Fibroblast of peridontal ligament (primary cell): ENCODE measurements at regions not wholly inside any gene's neighbourhood (a gene's known extent, or its start where the extent isn't known, plus 50 kb on each side); places are given as distances from the start of the nearest gene placed in this dataset.
"Not testable (repeated sequence)": the region's sequence is repeated elsewhere in the genome, so short reads cannot be mapped to it uniquely, and the experiment has no call there.

Source experiments
- DNase-seq: peaks from one replicate; pipeline ENCODE4 v3.0.0-alpha.2; 2010; ENCODE audit errors: extremely low read depth

DNA sequence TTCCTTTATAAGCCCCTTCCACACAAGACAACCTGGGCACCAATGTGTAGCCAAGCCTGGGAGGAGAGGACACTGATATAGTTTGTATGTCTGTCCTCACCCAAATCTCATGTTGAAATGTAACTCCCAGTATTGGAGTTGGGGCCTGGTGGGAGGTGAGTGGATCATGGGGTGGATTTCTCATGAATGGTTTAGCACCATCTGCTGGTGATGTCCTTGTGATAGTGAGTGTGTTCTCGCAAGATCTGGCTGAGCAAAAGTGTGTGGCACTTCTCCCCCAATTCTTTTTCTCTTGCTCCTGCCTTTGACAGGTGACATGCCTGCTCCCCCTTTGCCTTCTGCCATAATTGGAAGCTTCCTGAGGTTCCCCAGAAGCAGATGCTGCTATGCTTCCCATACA lies 135.8 kb downstream of the USP31 start:
- no peak for DNase-seq

DNA sequence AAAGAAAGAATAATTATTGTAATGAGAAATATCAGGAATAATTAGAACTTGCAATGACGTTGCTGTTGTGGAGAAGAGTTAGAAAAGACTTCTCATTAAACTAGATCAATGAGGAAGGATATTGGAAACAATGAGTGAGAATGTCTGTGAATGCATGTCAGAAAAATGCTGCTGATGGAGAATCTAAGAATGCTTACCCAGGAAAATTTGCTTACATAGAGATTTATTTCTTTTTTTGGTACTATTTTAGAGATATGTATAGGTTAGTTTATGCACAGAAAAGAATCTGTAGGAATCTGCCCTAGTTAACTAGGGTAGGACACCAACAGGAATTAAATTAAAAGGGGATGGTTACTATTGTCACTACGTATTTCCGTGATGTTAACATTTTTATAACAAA lies 140.2 kb downstream of the USP31 start:
- DNase-seq, result no peak

DNA sequence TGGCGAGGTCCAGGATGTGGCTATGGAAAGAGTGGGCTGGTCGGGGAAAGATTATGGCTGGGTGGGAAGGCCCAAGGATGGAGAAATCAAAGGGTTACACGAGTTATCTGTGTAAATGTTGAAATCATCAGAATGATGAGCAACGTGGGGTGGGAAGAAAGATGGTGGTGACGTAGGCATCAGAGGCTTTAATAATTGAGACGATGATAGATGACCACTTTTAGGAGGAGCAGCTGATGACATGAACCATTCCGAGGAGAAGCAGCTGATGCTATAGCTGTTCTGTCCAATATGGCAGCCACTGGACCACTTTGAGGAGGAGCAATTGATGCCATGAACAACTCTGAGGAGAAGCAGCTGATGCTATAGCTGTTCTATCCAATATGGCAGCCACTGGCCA lies 141.2 kb downstream of the USP31 start:
- DNase-seq, result no peak

DNA sequence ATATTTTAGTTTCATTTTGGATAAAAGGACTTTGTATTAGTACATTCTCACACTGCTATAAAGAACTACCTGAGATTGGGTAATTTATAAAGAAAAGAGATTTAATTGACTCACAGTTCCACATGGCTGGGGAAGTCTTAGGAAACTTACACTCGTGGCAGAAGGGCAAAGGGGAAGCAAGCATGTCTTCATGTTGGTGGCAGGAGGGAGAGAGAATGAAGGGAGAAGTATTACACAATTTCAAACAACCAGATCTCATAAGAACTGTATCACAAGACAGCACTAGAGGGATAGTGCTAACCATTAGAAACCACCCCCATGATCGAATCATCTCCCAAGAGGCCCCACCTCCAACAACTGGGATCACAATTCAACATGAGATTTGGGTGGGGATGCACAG lies 142.9 kb downstream of the USP31 start:
- no peak for DNase-seq

DNA sequence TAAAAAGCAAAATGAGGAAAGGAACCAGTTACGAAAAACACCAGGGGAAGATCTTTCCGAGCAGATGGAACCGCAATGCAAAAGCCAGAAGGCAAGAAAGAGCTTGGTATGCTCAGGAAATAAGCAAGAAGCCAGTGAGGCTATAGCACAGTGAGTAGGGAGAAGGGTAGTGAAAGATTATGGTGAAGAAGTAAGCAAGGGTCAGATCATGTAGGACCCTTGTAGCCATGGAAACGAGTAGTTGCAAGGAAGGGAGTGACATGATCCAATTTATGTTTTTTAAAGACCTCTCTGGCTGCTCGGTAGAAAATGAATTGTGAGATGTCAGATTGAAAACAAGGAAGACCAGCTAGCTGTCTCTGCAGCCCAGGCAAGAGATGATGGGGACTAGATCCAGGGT lies 143.3 kb downstream of the USP31 start:
- no peak for DNase-seq

DNA sequence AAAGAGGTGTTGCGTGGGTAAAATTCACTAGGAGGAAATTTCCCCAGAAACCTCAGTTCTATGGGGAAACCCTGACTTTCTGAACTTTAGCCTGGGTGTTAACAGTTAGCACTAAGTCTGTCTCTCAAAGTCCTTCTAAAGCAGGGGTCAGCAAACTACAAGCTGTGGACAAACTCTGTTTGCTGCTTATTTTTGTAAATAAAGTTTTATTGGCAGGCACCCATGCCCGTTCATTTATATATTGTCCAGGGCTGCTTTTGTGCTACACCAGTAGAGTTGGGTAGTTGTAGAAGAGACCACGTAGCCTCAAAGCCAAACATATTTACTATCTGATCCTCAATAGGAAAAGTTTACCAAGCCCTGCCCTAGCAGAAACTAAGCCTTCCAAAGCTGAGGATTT lies 159.7 kb downstream of the USP31 start:
- no peak for DNase-seq

DNA sequence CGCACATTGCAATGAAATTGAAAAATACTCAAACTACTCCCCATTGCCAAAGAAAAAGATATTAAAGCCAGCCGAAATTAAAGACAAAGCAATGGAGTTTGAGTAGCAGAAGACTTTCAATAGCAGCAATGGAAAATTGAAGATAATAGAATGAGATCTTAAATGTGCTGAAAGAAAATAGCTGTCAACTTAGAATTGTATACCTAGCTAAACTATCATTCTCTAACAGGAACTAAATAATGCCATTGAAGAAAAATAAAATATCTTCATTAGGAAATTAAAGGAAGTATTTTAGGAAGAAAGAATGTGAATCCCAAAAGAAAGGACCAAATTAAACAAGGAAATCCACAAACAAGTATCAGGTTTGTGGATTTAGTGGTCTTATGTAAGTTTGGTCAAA lies 165.6 kb downstream of the USP31 start:
- no peak for DNase-seq

DNA sequence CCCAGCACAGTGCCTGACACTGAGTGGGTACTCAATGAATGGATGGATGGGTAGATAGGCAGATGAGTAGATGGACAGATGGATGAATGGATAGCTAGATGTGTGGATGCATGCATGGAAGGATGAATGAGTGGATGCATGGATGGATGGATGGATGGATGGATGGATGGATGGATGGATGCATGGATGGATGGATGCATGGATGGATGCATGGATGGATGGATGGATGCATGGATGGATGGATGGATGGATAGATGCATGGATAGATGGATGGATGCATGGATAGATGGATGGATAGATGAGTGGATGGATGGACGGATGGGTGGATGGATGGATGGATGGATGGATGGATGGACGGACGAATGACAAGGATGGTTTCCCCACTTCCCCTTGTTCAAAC lies 166.6 kb downstream of the HS3ST2 start:
- DNase-seq, result not testable (repeated sequence)

DNA sequence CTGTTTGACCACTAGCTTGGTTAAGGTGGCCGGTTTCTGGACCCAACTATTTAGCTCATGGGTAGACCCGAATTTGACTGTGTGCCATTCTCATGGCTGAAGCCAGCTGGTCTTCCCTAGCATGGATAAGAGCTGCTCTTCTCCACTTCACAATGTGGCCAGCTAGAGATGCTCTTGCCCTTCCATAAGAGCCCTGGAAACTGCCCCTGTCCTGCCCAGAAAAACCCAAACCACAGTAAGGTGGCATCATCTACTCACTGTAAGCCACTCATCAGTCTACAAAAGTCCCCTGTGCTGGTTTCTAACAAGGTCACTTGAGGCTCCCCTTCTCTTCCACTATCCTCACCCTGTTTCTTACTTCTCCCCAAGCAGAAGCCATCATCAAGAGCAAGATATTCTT lies 165.1 kb downstream of the HS3ST2 start:
- DNase-seq, result no peak

DNA sequence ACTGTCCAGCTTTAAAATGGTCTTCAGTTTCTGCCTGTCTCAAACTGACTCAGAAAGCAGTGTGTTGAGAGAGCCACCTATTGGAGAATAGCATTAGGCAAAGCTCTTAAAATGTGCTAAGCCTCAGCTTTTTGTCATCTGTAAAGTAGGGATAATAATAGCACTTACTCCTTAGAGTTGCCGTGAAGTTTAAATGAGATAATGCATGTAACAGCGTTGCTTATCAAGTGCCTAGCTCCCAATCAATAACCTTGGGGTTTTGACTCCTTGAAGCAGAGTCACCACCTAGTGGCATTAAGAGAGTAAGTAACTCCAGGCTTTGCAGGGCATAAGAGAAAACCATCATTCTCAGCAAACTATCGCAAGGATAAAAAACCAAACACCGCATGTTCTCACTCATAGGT lies 163.3 kb downstream of the HS3ST2 start:
- peak; percentile 1 for DNase-seq

DNA sequence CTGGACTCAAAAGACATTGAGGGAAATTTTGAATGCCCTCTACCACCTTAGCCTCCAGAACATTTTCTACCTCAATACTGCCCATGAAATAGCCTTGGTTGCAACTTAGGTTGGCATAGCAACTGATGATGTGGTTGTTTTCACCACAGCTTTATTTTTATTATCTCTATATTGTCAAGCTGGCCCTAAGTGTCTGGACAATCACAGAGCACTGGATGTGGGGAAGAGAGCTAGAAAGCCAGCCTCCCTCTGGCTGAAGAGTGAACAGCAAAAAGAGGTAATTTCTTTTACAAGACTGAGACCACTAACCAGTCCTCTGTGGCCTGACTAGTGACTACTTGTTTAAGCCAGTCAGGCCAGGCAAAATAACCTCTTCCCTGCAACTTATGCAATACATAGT lies 159.6 kb downstream of the HS3ST2 start:
- no peak for DNase-seq

DNA sequence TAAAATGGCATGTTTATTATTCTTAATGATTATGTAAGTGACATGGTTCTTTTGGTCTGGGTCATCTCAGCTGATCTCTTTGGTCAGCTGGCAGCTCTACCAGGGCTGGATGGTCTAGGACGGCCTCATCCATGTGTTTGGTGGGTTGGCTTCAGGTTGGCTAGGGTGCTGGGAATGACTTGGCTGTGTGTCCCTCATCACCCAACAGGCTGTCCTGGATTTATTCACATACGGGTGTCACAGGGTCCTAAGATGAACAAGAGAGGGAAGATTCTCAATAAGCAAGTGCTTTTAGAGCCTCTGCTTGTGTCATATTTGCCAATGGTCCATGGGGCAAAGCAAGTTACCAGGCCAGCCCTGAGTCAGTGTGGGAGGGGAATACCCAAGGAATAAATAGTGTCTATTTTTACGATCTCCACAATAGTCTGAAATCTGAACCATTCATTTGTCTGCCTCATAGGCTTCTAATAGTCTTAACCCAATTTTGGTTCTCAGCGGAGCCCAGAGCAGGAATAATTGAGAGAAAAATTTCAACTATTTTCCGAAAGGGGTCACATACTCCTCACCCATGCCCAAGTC lies 157.5 kb downstream of the HS3ST2 start:
- no peak for DNase-seq

DNA sequence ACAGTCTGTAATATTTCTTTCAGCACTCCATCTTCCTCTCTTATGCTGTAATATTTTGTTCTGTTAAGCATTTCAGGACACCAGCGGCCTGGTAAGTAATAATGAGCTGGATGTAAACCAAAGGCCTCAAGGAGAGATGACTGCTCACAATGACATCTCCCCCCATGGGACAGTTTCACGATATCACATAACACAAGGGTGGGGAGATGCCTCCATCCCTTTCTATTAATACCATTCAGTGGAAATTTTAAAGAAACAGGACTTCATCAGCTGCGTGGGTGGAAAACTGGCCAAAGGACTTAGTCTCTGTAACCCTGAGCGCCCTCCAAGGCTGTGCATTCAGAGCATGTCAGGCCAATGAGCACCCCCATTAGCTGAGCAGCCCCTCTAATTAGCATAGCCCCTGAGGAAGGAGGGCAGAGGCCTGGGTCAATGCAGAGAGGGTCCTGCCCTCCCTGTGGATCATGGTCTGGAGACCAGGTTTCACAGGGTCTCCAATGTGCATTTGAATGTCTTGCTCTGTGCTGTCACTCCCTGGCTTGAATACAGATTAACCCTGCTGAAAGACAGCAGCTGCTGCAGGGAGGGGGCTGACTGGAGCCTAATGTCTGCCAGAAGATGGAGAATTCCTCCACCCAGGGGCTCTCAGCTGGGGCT lies 156.4 kb downstream of the HS3ST2 start:
- DNase-seq, result no peak

DNA sequence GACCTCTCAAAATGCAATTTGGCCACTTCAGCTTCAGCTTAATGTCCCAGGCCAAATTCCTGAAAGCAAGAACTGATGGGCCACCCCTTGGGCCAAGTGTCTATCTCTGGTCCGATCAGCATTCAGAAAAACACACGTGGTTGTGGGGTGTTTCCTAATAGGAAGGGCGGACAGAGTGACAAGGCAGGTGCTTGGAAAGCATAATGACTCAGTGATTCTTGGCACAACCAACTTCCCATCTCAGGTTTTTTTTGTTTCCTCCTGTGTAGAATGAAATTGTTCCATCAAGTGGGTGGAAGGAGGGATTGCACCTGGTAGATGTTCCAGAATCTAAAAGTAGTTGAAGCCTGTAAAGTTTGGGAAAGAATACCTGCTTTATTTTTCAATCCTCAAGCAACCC lies 155.6 kb downstream of the HS3ST2 start:
- DNase-seq, result no peak

DNA sequence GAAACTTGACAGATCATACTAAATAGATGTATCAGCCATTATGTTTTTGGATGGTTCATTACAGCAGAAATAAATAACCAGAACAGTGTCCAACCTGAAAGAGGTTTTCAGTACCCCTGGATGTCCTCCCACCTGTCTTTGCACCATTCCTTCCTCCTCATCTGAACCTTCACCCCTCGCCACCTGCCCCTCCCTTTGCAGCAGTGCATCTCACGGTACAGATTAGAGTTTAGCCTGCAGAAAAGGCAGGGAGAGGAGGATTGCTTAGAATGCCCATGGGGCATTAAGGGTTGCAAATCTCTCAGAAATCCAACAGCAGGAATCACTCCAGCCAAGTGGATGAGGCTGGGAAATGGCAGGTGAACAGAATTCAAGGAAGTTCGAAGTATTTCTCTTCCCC lies 155.0 kb downstream of the HS3ST2 start:
- no peak for DNase-seq

DNA sequence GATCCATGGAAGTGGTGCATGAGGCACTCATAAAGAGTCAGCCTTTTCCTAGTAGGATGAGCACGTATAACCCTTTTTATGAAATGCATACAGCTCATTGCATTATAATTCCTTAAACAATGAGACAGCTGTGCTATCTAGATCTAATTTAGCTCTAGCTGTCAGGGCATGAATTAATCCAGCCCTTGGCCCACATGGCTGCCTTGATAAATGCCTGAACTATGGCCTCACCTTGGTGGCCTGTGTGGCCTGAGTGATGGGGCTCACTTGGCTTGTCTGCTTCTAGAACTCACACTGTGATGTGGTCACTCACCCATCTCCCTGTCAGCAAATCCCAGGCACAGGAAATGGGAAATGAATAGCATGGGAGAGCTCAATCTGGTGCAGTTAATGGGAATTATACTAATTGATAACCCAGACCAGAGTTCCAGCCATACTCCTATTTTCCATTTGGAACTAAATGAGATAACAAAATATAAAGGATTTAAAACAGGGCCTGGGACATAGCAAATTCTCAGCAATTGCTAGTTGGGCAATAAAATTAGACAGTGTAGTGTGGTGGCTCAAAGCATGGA lies 153.6 kb downstream of the HS3ST2 start:
- DNase-seq, result no peak
